HG02623 (cell line): ENCODE measurements at regions not wholly inside any gene's neighbourhood (a gene's known extent, or its start where the extent isn't known, plus 50 kb on each side); places are given as distances from the start of the nearest gene placed in this dataset.
A peak's percentile ranks its signal among the peaks of the same experiment; 100 is the strongest.

Experiments
- ATAC-seq: cut with Tn5 transposase; IDR thresholded peaks from one replicate; pipeline ENCODE4 v1.9.1; 2021; ENCODE audit warnings: moderate library complexity; ENCODE audit not compliant: unreplicated experiment

- ATAC-seq, result no peak
Measured at GRCh38 chr9:91154686-91155085, 207.0 kb downstream of the AUH start.

GRCh38 chr9:91155181-91155580 is 206.5 kb downstream of the AUH start:
- ATAC-seq, result no peak

GRCh38 chr9:91155746-91156376 is 205.9 kb downstream of the AUH start:
- ATAC-seq, result no peak

GRCh38 chr9:91156451-91157234 is 205.1 kb downstream of the AUH start:
- no peak for ATAC-seq

- ATAC-seq, result no peak
Measured at GRCh38 chr9:91157883-91158282, 203.8 kb downstream of the AUH start.

- no peak for ATAC-seq
Measured at GRCh38 chr9:91158286-91158685, 203.4 kb downstream of the AUH start.

GRCh38 chr9:91158946-91159345 is 202.8 kb downstream of the AUH start:
- no peak for ATAC-seq

- ATAC-seq, result no peak
Measured at GRCh38 chr9:91159664-91160121, 202.0 kb downstream of the AUH start.

GRCh38 chr9:91160181-91160580 is 201.5 kb downstream of the AUH start:
- no peak for ATAC-seq

GRCh38 chr9:91160599-91161464 is 200.9 kb downstream of the AUH start:
- ATAC-seq, result no peak

- ATAC-seq, result no peak
Measured at GRCh38 chr9:91161465-91162300, 200.0 kb downstream of the AUH start.

- no peak for ATAC-seq
Measured at GRCh38 chr9:91162311-91162710, 199.4 kb downstream of the AUH start.

- peak; percentile 68 for ATAC-seq
Measured at GRCh38 chr9:91162784-91163443, 198.8 kb downstream of the AUH start.

GRCh38 chr9:91163444-91163772 is 198.3 kb downstream of the AUH start:
- ATAC-seq, result no peak

- ATAC-seq, result no peak
Measured at GRCh38 chr9:91163773-91164471, 197.8 kb downstream of the AUH start.
